BJ (cell line): ENCODE measurements at regions not wholly inside any gene's neighbourhood (a gene's known extent, or its start where the extent isn't known, plus 50 kb on each side); places are given as distances from the start of the nearest gene placed in this dataset.

Source experiments
- CTCF ChIA-PET: fragments of 350-600 bp; formaldehyde crosslinking; extraction: SDS; loops from one replicate; lab custom pipeline; 2021; ENCODE audit warnings: antibody characterized with exemption, inconsistent platforms; lab: Yijun Ruan, JAX
- POLR2A ChIA-PET: fragments of 300-600 bp; sonication (Branson Sonifier 250); formaldehyde crosslinking; extraction: SDS; loops from one replicate; lab custom pipeline; 2021; ENCODE audit warnings: antibody characterized with exemption; lab: Charles Lee
- DNase-seq: peaks from one replicate; pipeline ENCODE4 v3.0.0-alpha.2; 2011; ENCODE audit warnings: low read depth
- H3K27me3 ChIP-seq: 2 replicates; pipeline ENCODE4 v1.6.0; 2011; ENCODE audit warnings: low read length; ENCODE audit not compliant: control insufficient read depth, insufficient read depth
- H3K36me3 ChIP-seq: 2 replicates; pipeline ENCODE4 v1.5.1; 2011; ENCODE audit warnings: low read length; ENCODE audit not compliant: control insufficient read depth, insufficient read depth
- H3K4me3 ChIP-seq: 2 replicates; pipeline ENCODE4 v1.5.1; 2011; ENCODE audit warnings: low read depth, mild to moderate bottlenecking, control low read depth, low read length
- TF ChIP-seq, protein P1 (sequence below): IDR thresholded peaks from 2 replicates; pipeline ENCODE4 v1.5.1; 2011; ENCODE audit warnings: low read depth, mild to moderate bottlenecking, control low read depth, inconsistent platforms, low read length, moderate library complexity; ENCODE audit not compliant: insufficient read depth

DNA sequence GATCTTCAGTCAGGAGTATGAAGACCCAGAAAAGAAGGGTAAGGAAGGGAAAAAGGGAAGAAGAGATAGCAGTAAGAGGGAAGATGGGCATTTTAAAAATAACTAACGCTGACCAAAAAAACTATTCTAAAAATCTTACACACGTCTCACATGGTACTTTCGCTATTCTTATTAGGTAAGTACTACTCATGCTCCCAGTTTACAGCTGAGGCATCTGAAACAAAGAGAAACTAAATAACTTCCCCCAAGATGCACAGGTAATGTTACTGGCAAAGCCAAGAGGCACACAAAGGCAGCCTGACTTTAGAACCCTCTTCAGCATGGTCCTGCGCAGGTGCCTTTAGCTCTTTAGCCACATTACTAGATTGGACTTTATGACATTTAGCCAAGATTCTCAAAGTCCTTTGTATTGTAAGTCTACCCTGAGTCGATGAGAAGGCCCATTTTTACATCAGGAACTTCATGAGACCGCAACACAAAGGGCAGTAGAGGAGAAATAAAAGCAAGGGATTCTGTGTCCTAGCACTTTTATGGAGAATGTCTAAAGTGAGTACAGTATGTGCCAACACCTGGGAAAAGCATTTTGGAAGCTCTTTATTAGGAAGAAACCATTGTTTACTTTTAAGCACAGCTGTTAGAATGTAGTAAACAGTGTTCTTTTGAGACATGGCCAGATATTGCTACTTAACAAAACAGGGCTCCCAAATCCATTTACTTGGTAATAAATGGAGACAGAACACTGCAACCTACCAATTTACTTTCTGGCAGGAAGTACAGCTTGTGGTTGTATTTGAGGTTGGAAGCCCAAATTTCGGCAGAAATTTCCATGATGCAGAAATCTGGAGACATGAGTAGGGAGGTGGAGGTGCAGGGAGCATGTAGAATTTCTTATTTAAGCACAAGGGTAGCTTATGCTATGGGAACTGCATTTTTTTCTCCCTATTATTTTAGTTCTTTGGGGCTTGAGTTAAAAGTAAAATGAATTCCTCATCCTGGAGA, 250.7 kb downstream of the KCTD12 start:
- ChIA-PET POLR2A (no interaction called here), CTCF (interaction anchor here (0.6 kb wide), 1 partner anchor 10 kb away, joined by 3 read pairs; no protein-coding TSS in a partner anchor)

DNA sequence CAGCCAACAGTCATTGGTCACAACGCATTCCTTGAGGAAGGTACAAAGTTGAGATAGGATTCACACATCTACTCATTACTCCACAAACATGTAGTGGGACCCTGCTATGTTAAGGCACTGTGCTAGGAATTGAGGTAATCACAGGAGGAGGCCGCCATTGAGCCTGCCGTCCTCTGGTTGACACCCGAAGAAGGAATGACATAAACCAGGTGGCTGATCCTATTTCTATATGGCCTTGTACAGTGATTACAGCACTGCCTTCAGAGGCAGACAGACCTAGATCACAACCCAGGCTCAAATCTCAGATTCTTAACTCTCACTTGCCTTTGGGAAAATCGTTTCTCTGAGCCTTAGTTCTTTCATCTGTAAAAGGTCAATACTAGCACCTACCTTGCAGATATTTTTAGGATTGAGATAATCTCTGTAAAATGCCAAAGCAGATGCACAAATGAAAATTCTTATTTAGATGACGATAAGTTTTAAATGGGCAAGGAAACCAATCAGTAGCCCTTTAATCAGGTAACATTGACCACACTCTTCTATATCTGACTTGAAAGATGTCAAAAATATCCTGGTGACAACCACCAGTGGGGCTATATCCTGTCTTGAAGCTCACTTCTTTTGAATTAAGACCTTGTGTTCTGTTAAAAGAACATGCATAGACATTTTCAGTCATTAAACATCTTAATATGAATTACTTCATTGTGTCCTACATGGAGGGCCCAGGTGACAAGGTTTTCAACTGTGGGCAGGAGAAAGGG, 251.6 kb downstream of the KCTD12 start:
- TF ChIP-seq, protein P1, sequence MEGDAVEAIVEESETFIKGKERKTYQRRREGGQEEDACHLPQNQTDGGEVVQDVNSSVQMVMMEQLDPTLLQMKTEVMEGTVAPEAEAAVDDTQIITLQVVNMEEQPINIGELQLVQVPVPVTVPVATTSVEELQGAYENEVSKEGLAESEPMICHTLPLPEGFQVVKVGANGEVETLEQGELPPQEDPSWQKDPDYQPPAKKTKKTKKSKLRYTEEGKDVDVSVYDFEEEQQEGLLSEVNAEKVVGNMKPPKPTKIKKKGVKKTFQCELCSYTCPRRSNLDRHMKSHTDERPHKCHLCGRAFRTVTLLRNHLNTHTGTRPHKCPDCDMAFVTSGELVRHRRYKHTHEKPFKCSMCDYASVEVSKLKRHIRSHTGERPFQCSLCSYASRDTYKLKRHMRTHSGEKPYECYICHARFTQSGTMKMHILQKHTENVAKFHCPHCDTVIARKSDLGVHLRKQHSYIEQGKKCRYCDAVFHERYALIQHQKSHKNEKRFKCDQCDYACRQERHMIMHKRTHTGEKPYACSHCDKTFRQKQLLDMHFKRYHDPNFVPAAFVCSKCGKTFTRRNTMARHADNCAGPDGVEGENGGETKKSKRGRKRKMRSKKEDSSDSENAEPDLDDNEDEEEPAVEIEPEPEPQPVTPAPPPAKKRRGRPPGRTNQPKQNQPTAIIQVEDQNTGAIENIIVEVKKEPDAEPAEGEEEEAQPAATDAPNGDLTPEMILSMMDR: no peak
- no peaks in the 10 kb centered on the region for H3K36me3 ChIP-seq
- no peak for DNase-seq
- ChIA-PET POLR2A (no interaction called here), CTCF (interaction anchor here (0.7 kb wide), 1 partner anchor 86 kb away, joined by 3 read pairs; no protein-coding TSS in a partner anchor)
- no peaks in the 10 kb centered on the region for H3K27me3 ChIP-seq
- H3K4me3 ChIP-seq: no peak overlapping the region

More for the DNA sequence above, 250.7 kb downstream of the KCTD12 start:
- H3K27me3 ChIP-seq: no peaks in the 10 kb centered on the region
- DNase-seq: no peak
- H3K4me3 ChIP-seq: no peak overlapping the region
- no peaks in the 10 kb centered on the region for H3K36me3 ChIP-seq
- TF ChIP-seq, protein P1: no peak

DNA sequence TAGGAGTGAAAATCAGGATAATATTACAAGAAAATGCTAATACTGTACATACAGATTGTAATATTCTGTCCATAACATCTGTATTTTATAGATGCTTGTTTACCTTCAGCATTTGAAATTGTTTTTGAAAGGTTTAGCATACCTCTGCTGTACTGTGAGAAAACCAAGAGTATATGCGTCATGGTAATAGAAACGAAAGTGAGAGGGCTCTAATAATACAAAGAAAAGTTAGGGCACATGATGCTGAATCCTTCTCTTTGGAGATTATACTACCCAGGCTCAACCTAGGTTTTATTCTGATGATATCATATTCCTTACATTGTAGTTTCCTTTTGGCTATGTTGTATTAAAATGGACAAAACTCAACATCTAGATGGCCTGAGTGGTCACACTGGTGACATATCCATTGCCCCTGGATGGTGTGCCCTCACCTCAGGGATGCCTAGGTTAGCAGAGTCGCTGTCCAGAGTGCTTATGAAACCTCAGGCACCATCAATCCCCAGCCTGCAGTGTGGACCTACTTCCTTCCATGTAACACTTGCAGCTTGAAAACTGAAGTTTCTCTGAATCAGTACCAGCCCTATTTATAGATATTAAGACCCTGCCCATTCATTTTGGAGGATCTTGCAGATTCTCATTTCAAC, 253.7 kb downstream of the KCTD12 start:
- TF ChIP-seq, protein P1: no peak
- H3K36me3 ChIP-seq: no peaks in the 10 kb centered on the region
- H3K27me3 ChIP-seq: no peaks in the 10 kb centered on the region
- H3K4me3 ChIP-seq: no peak overlapping the region
- no peak for DNase-seq
- POLR2A ChIA-PET: no interaction called here
- CTCF ChIA-PET: no interaction called here

DNA sequence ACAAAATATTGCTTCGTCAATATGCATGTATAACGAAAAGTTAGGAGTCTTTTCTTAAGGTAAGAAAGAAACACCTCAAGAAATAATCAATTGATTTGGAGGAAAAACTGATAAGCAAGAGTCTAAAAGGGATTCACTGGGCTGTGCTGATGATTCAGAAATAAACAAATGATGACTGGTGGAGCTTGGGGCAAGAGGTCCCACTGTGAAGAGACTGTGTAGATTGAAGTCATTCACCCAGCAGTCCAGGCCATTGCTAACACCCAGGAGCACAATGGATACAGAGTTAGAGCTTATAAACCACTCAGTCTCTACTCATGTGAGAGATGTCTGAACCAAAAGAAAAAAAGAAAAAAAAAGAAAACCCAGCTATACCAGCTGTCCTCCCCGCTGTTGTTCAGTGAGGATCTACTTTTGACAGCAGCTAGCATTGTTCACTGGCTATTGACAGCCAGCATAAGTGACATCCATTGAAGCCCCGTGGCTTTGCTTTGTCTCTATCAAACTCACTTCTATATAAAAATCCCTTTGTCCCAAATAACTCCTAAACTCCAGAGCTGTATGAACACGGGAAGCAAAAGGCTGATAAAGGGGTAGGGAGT, 255.5 kb downstream of the KCTD12 start:
- ChIA-PET POLR2A (no interaction called here), CTCF (interaction anchor here (0.9 to 1.1 kb wide), 2 partner anchors 37 to 202 kb away, joined by 3 read pairs; no protein-coding TSS in a partner anchor)
- TF ChIP-seq, protein P1: no peak
- H3K4me3 ChIP-seq: no peak overlapping the region
- no peaks in the 10 kb centered on the region for H3K27me3 ChIP-seq
- DNase-seq: no peak
- H3K36me3 ChIP-seq: no peaks in the 10 kb centered on the region
